Activated T-helper 1 cell treated with Interleukin-2 at 50 U/mL for 16 hours (primary cell): ENCODE measurements at regions not wholly inside any gene's neighbourhood (a gene's known extent, or its start where the extent isn't known, plus 50 kb on each side); places are given as distances from the start of the nearest gene placed in this dataset.
"Not testable (repeated sequence)": the region's sequence is repeated elsewhere in the genome, so short reads cannot be mapped to it uniquely, and the experiment has no call there.

ENCODE experiments used
- DNase-seq: peaks from one replicate; pipeline ENCODE4 v3.0.0-alpha.2; 2020; ENCODE audit warnings: low read depth

GRCh38 chr3:103495186-103495585, 1060.4 kb downstream of the ZPLD1 start:
- no peak for DNase-seq

GRCh38 chr3:103499132-103499900, 1064.5 kb downstream of the ZPLD1 start:
- DNase-seq = no peak

- DNase-seq = no peak
Measured at GRCh38 chr3:103499967-103500366, 1065.2 kb downstream of the ZPLD1 start.

GRCh38 chr3:103510760-103511159, 1075.9 kb downstream of the ZPLD1 start:
- DNase-seq = no peak

GRCh38 chr3:103511891-103512290, 1077.1 kb downstream of the ZPLD1 start:
- no peak for DNase-seq

- no peak for DNase-seq
Measured at GRCh38 chr3:103512595-103512994, 1077.8 kb downstream of the ZPLD1 start.

GRCh38 chr3:103513003-103513402, 1078.2 kb downstream of the ZPLD1 start:
- no peak for DNase-seq

GRCh38 chr3:103515116-103515515, 1080.3 kb downstream of the ZPLD1 start:
- DNase-seq = no peak

- no peak for DNase-seq
Measured at GRCh38 chr3:103516950-103517349, 1082.1 kb downstream of the ZPLD1 start.

- DNase-seq = not testable (repeated sequence)
Measured at GRCh38 chr3:103531327-103531726, 1096.5 kb downstream of the ZPLD1 start.

GRCh38 chr3:103532986-103533385, 1098.2 kb downstream of the ZPLD1 start:
- DNase-seq = no peak

GRCh38 chr3:103554451-103554850, 1119.6 kb downstream of the ZPLD1 start:
- DNase-seq = no peak

- DNase-seq = not testable (repeated sequence)
Measured at GRCh38 chr3:103564116-103564515, 1129.3 kb downstream of the ZPLD1 start.

GRCh38 chr3:103585809-103586208, 1151.0 kb downstream of the ZPLD1 start:
- DNase-seq = no peak

GRCh38 chr3:103589770-103590169, 1155.0 kb downstream of the ZPLD1 start:
- no peak for DNase-seq

- no peak for DNase-seq
Measured at GRCh38 chr3:103600844-103601243, 1166.0 kb downstream of the ZPLD1 start.

- DNase-seq = no peak
Measured at GRCh38 chr3:103601666-103602065, 1166.9 kb downstream of the ZPLD1 start.

GRCh38 chr3:103609472-103609871, 1174.7 kb downstream of the ZPLD1 start:
- no peak for DNase-seq

- DNase-seq = no peak
Measured at GRCh38 chr3:103613397-103614156, 1178.8 kb downstream of the ZPLD1 start.

GRCh38 chr3:103614719-103615118, 1179.9 kb downstream of the ZPLD1 start:
- DNase-seq = no peak

- no peak for DNase-seq
Measured at GRCh38 chr3:103617961-103618360, 1183.1 kb downstream of the ZPLD1 start.

GRCh38 chr3:103624271-103624670, 1189.5 kb downstream of the ZPLD1 start:
- no peak for DNase-seq

- DNase-seq = no peak
Measured at GRCh38 chr3:103629391-103629790, 1194.6 kb downstream of the ZPLD1 start.
